Sigmoid colon (tissue), 6 donors: ENCODE measurements at regions not wholly inside any gene's neighbourhood (a gene's known extent, or its start where the extent isn't known, plus 50 kb on each side); places are given as distances from the start of the nearest gene placed in this dataset.

Experiments
- DNase-seq: peaks from one replicate; pipeline ENCODE4 v3.0.0-alpha.2; 2019
- H3K27ac ChIP-seq, 4 donors: fragments of 200-600 bp; sonication (generic); one replicate each; pipeline ENCODE4 v1.5.1; 2016 to 2019; ENCODE audit warnings: mild to moderate bottlenecking in 1 of 4
- H3K27me3 ChIP-seq, 3 donors: fragments of 200-600 bp; sonication (generic); one replicate each; pipeline ENCODE4 v1.5.1; 2019; ENCODE audit warnings: mild to moderate bottlenecking in 1 of 3
- H3K36me3 ChIP-seq, 4 donors: fragments of 200-600 bp; sonication (generic); one replicate each; pipeline ENCODE4 v1.5.1; 2016 to 2019
- H3K4me1 ChIP-seq, 4 donors: fragments of 200-600 bp; sonication (generic); one replicate each; pipeline ENCODE4 v1.5.1; 2017 to 2019
- H3K4me3 ChIP-seq, 4 donors: fragments of 200-600 bp; sonication (generic); one replicate each; pipeline ENCODE4 v1.5.1; 2017 to 2019; ENCODE audit warnings: mild to moderate bottlenecking in 2 of 4, moderate library complexity in 1 of 4
- H3K9me3 ChIP-seq, 4 donors: fragments of 200-600 bp in 3 of 4; sonication (generic) in 3 of 4; one replicate each; pipeline versions ENCODE4 v1.5.1 to v1.6.1; 2013 to 2019
- EP300 ChIP-seq, 4 donors: sonication (generic); formaldehyde crosslinking; IDR thresholded peaks; one replicate each; pipeline ENCODE4 v1.6.1; 2017; ENCODE audit warnings: antibody characterized with exemption in 4 of 4
- POLR2A ChIP-seq, 2 donors: fragments of 450-650 bp; IDR thresholded peaks; one replicate each; pipeline ENCODE4 v1.6.1; 2016; ENCODE audit warnings: antibody characterized with exemption in 2 of 2, mild to moderate bottlenecking in 2 of 2, moderate library complexity in 2 of 2
- POLR2AphosphoS5 ChIP-seq, 4 donors: sonication (generic); formaldehyde crosslinking; IDR thresholded peaks; one replicate each; pipeline ENCODE4 v1.6.1; 2017; ENCODE audit warnings: antibody characterized with exemption in 4 of 4
- WGBS, 2 donors: extraction: QIAGEN DNeasy Blood & Tissue Kit; methylation state at CpG; one replicate each; pipeline ENCODE4 v1.1.7; 2013; 5-methylcytosine and 5-hydroxymethylcytosine counted together
- intact Hi-C: fragments of 100-400 bp; cut with DNase I; formaldehyde crosslinking; loops from one replicate; pipeline ENCODE4 v1.15.1; 2023
- TF ChIP-seq, protein P1 (sequence below), 4 experiments: fragments of 450-650 bp in 3 of 4; fragments of 200-600 bp in 1 of 4; IDR thresholded peaks; one replicate each; pipeline ENCODE4 v1.5.1; 2016 to 2019; ENCODE audit warnings: antibody characterized with exemption in 4 of 4, mild to moderate bottlenecking in 3 of 4, moderate library complexity in 2 of 4
- donor health status: healthy with polysubstance abuse.
- donor health status: healthy.

DNA sequence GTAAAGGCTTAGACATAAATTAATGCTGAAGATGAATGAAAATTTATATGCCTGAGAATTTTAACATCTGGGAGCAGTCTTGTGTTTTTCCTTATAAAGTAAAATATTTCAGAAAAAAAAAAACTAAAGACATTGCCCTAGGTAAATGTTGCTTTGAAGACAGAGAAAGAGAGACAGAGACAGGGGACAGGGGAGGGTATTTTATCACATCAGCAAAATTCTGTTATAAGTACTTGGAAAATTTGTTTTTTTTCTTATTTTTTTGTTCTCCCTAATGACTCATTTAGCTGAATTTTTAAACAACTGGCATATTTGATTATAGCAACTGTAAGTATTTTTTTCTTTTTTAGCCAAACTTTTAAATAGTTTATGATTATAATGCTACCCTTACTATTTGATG lies 1540.6 kb upstream of the GBE1 start:
- DNase-seq: no peak
- no peaks in the 10 kb centered on the region for H3K4me1 ChIP-seq
- TF ChIP-seq POLR2AphosphoS5 (IDR thresholded peaks at IDR 0.05) (no peak), POLR2A (IDR thresholded peaks at IDR 0.05) (no peak), EP300 (IDR thresholded peaks at IDR 0.05) (no peak)
- TF ChIP-seq, protein P1, sequence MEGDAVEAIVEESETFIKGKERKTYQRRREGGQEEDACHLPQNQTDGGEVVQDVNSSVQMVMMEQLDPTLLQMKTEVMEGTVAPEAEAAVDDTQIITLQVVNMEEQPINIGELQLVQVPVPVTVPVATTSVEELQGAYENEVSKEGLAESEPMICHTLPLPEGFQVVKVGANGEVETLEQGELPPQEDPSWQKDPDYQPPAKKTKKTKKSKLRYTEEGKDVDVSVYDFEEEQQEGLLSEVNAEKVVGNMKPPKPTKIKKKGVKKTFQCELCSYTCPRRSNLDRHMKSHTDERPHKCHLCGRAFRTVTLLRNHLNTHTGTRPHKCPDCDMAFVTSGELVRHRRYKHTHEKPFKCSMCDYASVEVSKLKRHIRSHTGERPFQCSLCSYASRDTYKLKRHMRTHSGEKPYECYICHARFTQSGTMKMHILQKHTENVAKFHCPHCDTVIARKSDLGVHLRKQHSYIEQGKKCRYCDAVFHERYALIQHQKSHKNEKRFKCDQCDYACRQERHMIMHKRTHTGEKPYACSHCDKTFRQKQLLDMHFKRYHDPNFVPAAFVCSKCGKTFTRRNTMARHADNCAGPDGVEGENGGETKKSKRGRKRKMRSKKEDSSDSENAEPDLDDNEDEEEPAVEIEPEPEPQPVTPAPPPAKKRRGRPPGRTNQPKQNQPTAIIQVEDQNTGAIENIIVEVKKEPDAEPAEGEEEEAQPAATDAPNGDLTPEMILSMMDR (IDR thresholded peaks at IDR 0.05): no peak
- no peaks in the 10 kb centered on the region for H3K27me3 ChIP-seq
- H3K9me3 ChIP-seq: no peaks in the 10 kb centered on the region
- no peaks in the 10 kb centered on the region for H3K36me3 ChIP-seq
- no peak overlapping the region for H3K27ac ChIP-seq
- no peak overlapping the region for H3K4me3 ChIP-seq
- intact Hi-C loops: no loop called here

DNA sequence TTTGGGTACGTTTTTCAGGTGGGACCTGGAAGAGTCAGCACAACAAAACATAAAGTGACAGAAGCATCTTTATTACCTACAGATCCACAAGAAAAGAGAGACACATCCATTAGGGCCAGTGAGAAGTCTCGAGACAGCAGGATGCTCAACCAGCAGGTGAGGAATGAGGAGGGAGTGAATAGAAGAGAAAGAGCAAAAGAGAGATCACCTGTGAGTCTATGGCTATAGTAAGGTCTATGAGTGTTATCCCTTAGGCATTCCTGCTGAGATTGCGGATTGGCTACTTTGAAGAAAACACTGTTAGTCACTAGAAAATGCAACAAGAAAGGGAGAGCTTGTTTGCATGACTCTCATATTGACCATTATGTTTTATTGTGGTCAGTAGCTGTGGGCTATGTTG lies 1556.2 kb upstream of the GBE1 start:
- WGBS, 2 donors: 69 to 82% methylated on average over 3 of the region's 3 CpGs
- Histone ChIP-seq H3K27ac (no peak overlapping the region), H3K36me3 (no peaks in the 10 kb centered on the region), H3K4me3 (no peak overlapping the region), H3K4me1 (no peaks in the 10 kb centered on the region), H3K27me3 (no peaks in the 10 kb centered on the region), H3K9me3 (no peaks in the 10 kb centered on the region)
- TF ChIP-seq EP300 (IDR thresholded peaks at IDR 0.05) (no peak), POLR2AphosphoS5 (IDR thresholded peaks at IDR 0.05) (no peak), POLR2A (IDR thresholded peaks at IDR 0.05) (no peak)
- intact Hi-C loops: no loop called here
- no peak for DNase-seq

GRCh38 chr3:83320726-83321125 lies 1559.3 kb upstream of the GBE1 start:
- Histone ChIP-seq H3K4me3 (no peak overlapping the region), H3K36me3 (no peaks in the 10 kb centered on the region), H3K27ac (no peak overlapping the region), H3K27me3 (no peaks in the 10 kb centered on the region), H3K4me1 (no peaks in the 10 kb centered on the region), H3K9me3 (peaks cover 0 to 4% (median 0%) of the 10 kb centered on the region in 4 donors)
- DNase-seq: no peak
- intact Hi-C loops: no loop called here
- TF ChIP-seq, protein P1 (IDR thresholded peaks at IDR 0.05): no peak

DNA sequence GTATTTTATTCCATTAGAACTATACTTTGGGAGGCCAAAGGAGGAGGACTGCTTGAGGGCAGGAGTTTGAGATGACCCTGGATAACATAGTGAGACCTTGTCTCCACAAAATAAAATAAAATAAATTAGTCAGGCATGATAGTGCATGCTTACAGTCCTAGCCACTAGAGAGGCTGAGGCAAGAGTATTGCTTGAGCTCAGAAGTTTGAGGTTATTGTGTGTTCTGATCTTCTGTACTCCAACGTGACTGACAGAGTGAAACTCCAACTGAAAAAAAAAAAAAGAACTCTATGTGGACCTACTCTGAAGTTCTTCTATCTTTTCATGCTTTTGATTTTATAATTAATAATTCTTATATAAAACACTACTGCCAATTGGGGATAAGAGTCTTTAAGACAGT lies 1560.0 kb upstream of the GBE1 start:
- H3K4me1 ChIP-seq: no peaks in the 10 kb centered on the region
- TF ChIP-seq EP300 (IDR thresholded peaks at IDR 0.05) (no peak), POLR2AphosphoS5 (IDR thresholded peaks at IDR 0.05) (no peak), POLR2A (IDR thresholded peaks at IDR 0.05) (no peak)
- TF ChIP-seq, protein P1 (IDR thresholded peaks at IDR 0.05): no peak
- peaks cover 0 to 4% (median 0%) of the 10 kb centered on the region in 4 donors for H3K9me3 ChIP-seq
- no peaks in the 10 kb centered on the region for H3K27me3 ChIP-seq
- no peak overlapping the region for H3K27ac ChIP-seq
- intact Hi-C loops: no loop called here
- DNase-seq: no peak
- WGBS, 2 donors: 67 to 92% methylated on average over 1 of the region's 1 CpG
- no peak overlapping the region for H3K4me3 ChIP-seq
- H3K36me3 ChIP-seq: no peaks in the 10 kb centered on the region

- Histone ChIP-seq H3K27me3 (no peaks in the 10 kb centered on the region), H3K27ac (no peak overlapping the region), H3K4me1 (no peaks in the 10 kb centered on the region), H3K9me3 (peaks cover 0 to 4% (median 0%) of the 10 kb centered on the region in 4 donors), H3K36me3 (no peaks in the 10 kb centered on the region), H3K4me3 (no peak overlapping the region)
- WGBS, 2 donors: 84 to 92% methylated on average over 1 of the region's 1 CpG
- TF ChIP-seq, protein P1 (IDR thresholded peaks at IDR 0.05): no peak
- TF ChIP-seq POLR2A (IDR thresholded peaks at IDR 0.05) (no peak), POLR2AphosphoS5 (IDR thresholded peaks at IDR 0.05) (no peak), EP300 (IDR thresholded peaks at IDR 0.05) (no peak)
- intact Hi-C loops: no loop called here
- no peak for DNase-seq
Observed at GRCh38 chr3:83321891-83322290, 1560.4 kb upstream of the GBE1 start.
